GM19438 (cell line): ENCODE measurements at regions not wholly inside any gene's neighbourhood (a gene's known extent, or its start where the extent isn't known, plus 50 kb on each side); places are given as distances from the start of the nearest gene placed in this dataset.
"Not testable (repeated sequence)": the region's sequence is repeated elsewhere in the genome, so short reads cannot be mapped to it uniquely, and the experiment has no call there.

ENCODE experiments used
- ATAC-seq: cut with Tn5 transposase; IDR thresholded peaks from one replicate; pipeline ENCODE4 v1.9.1; 2021; ENCODE audit warnings: low read depth; ENCODE audit not compliant: unreplicated experiment

- no peak for ATAC-seq
These were observed 177.7 kb upstream of the SULF2 start for GRCh38 chr20:47963022-47963421.

- ATAC-seq: no peak
These were observed 177.1 kb upstream of the SULF2 start for GRCh38 chr20:47962286-47962963.

- no peak for ATAC-seq
These were observed 175.7 kb upstream of the SULF2 start for GRCh38 chr20:47960769-47961541.

GRCh38 chr20:47960277-47960676, 175.0 kb upstream of the SULF2 start:
- ATAC-seq: no peak

GRCh38 chr20:47957989-47958801, 172.9 kb upstream of the SULF2 start:
- not testable (repeated sequence) for ATAC-seq

- no peak for ATAC-seq
These were observed 171.9 kb upstream of the SULF2 start for GRCh38 chr20:47957135-47957534.

- ATAC-seq: no peak
These were observed 171.2 kb upstream of the SULF2 start for GRCh38 chr20:47956268-47956995.

GRCh38 chr20:47953471-47953870, 168.2 kb upstream of the SULF2 start:
- ATAC-seq: no peak

GRCh38 chr20:47952023-47952564, 166.8 kb upstream of the SULF2 start:
- ATAC-seq: no peak

- no peak for ATAC-seq
These were observed 166.3 kb upstream of the SULF2 start for GRCh38 chr20:47951521-47951971.

- ATAC-seq: no peak
These were observed 165.6 kb upstream of the SULF2 start for GRCh38 chr20:47950913-47951283.

- ATAC-seq: no peak
These were observed 165.0 kb upstream of the SULF2 start for GRCh38 chr20:47950124-47950912.

GRCh38 chr20:47949230-47949629, 163.9 kb upstream of the SULF2 start:
- no peak for ATAC-seq

GRCh38 chr20:47944682-47945081, 159.4 kb upstream of the SULF2 start:
- no peak for ATAC-seq

GRCh38 chr20:47941869-47942268, 156.6 kb upstream of the SULF2 start:
- no peak for ATAC-seq

- ATAC-seq: no peak
These were observed 155.0 kb upstream of the SULF2 start for GRCh38 chr20:47940101-47940813.

GRCh38 chr20:47936612-47937011, 151.3 kb upstream of the SULF2 start:
- no peak for ATAC-seq

- no peak for ATAC-seq
These were observed 149.5 kb upstream of the SULF2 start for GRCh38 chr20:47934761-47935160.

GRCh38 chr20:47931443-47931842, 146.2 kb upstream of the SULF2 start:
- no peak for ATAC-seq
